Activated B cell treated with CpG ODN at 0.5 μM for 24 hours (primary cell): ENCODE measurements at regions not wholly inside any gene's neighbourhood (a gene's known extent, or its start where the extent isn't known, plus 50 kb on each side); places are given as distances from the start of the nearest gene placed in this dataset.

Source experiments
- ATAC-seq: fragments of 200-7000 bp; cut with Tn5 transposase; one replicate; pipeline ENCODE4 v1.10.0; 2021; ENCODE audit warnings: low read depth, mild to moderate bottlenecking, moderate library complexity
- CTCF ChIA-PET: fragments of 350-600 bp; sonication (Branson Sonifier 250); formaldehyde crosslinking; loops from one replicate; lab custom pipeline; 2021; ENCODE audit warnings: antibody characterized with exemption; lab: Charles Lee
- POLR2A ChIA-PET: fragments of 350-600 bp; sonication (Branson Sonifier 250); formaldehyde crosslinking; loops from one replicate; lab custom pipeline; 2021; ENCODE audit warnings: antibody characterized with exemption; lab: Charles Lee
- DNase-seq: peaks from one replicate; pipeline ENCODE4 v3.0.0; 2022
- H3K27ac Mint-ChIP-seq: one replicate; pipeline ENCODE4 v1.8.0; 2020; ENCODE audit warnings: mixed read lengths
- H3K27me3 Mint-ChIP-seq: one replicate; pipeline ENCODE4 v1.8.0; 2021; ENCODE audit warnings: mixed read lengths
- H3K36me3 Mint-ChIP-seq: one replicate; pipeline ENCODE4 v1.8.0; 2021; ENCODE audit warnings: low read depth, mixed read lengths
- H3K4me1 Mint-ChIP-seq: one replicate; pipeline ENCODE4 v1.8.0; 2021; ENCODE audit warnings: mixed read lengths
- H3K4me3 Mint-ChIP-seq: one replicate; pipeline ENCODE4 v1.8.0; 2020; ENCODE audit warnings: mild to moderate bottlenecking, mixed read lengths
- H3K9me3 Mint-ChIP-seq: one replicate; pipeline ENCODE4 v1.8.0; 2020; ENCODE audit warnings: mixed read lengths
- CTCF ChIP-seq: fragments of 200-600 bp; IDR thresholded peaks from one replicate; pipeline ENCODE4 v1.8.0; 2022; ENCODE audit warnings: antibody characterized with exemption, mild to moderate bottlenecking
- intact Hi-C: fragments of 100-400 bp; cut with micrococcal nuclease; formaldehyde crosslinking; loops from one replicate; pipeline ENCODE4 v1.15.1; 2024

- ChIA-PET POLR2A (no interaction called here), CTCF (no interaction called here)
- TF ChIP-seq CTCF = no peak
- ATAC-seq (no peak), DNase-seq (no peak)
- no peaks in the 10 kb centered on the region for H3K9me3 Mint-ChIP-seq
- H3K27me3 Mint-ChIP-seq = peaks cover 22% of the 10 kb centered on the region
- H3K4me3 Mint-ChIP-seq = no peak overlapping the region
- H3K4me1 Mint-ChIP-seq = no peaks in the 10 kb centered on the region
- intact Hi-C loops = no loop called here
- no peak overlapping the region for H3K27ac Mint-ChIP-seq
- H3K36me3 Mint-ChIP-seq = no peaks in the 10 kb centered on the region
Measured at GRCh38 chr15:94535298-94536048, 304.1 kb downstream of the MCTP2 start.

- CTCF ChIA-PET = no interaction called here
- TF ChIP-seq CTCF = no peak
- no peaks in the 10 kb centered on the region for H3K36me3 Mint-ChIP-seq
- H3K27ac Mint-ChIP-seq = no peak overlapping the region
- no peak for ATAC-seq
- H3K9me3 Mint-ChIP-seq = no peaks in the 10 kb centered on the region
- peaks cover 23% of the 10 kb centered on the region for H3K27me3 Mint-ChIP-seq
- intact Hi-C loops = no loop called here
- no peak overlapping the region for H3K4me3 Mint-ChIP-seq
- POLR2A ChIA-PET = no interaction called here
- no peak for DNase-seq
- H3K4me1 Mint-ChIP-seq = no peaks in the 10 kb centered on the region
Measured at GRCh38 chr15:94536549-94536948, 305.2 kb downstream of the MCTP2 start.

DNA sequence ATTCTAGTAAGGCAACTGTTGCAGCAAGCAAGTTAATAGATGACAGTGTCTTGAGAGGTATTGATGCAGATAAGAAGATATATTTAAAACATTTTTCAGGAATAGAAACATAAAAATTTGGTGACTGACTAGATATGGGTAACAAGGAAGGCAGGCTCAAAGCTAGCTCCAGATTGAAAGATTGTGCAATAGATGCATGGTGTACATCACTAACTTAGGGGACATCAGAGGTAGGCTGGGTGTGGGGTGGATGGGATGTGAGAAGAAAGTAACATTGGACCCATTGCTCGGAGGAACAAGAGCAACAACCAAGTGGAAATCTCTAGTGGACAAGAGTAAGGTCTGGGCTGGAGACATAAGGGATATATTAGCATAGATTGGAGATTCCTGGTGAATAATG, 306.9 kb downstream of the MCTP2 start:
- Mint-ChIP-seq H3K4me1 (no peaks in the 10 kb centered on the region), H3K9me3 (no peaks in the 10 kb centered on the region), H3K36me3 (no peaks in the 10 kb centered on the region), H3K4me3 (no peak overlapping the region), H3K27ac (no peak overlapping the region), H3K27me3 (peaks cover 23% of the 10 kb centered on the region)
- DNase-seq (no peak), ATAC-seq (no peak)
- CTCF ChIA-PET = no interaction called here
- no peak for TF ChIP-seq CTCF
- intact Hi-C loops = no loop called here
- POLR2A ChIA-PET = no interaction called here

- H3K4me3 Mint-ChIP-seq = no peak overlapping the region
- intact Hi-C loops = no loop called here
- CTCF ChIA-PET = no interaction called here
Measured at GRCh38 chr15:94542391-94542790, 311.0 kb downstream of the MCTP2 start.

DNA sequence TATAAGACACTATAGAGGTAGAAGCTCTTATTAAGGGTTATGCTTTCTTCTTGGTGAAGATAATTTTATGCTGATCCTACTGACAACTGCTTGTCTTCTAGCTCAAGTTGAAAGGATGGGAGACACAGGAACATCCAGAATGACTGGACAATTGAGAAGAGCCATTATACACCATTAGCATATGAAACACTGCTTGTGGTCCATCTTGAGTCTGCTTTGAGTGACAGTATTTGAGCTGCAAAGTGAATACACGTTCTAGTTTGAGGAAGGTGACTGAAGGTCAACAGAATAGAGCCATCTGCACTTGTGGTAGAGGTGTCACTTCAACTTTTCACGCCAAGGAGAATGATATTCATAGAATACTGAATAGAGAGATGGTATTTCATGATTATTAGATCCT, 315.4 kb downstream of the MCTP2 start:
- intact Hi-C loops = no loop called here
- CTCF ChIA-PET = no interaction called here

More at GRCh38 chr15:94542391-94542790, 311.0 kb downstream of the MCTP2 start:
- no peak for TF ChIP-seq CTCF
- POLR2A ChIA-PET = no interaction called here
- no peak for ATAC-seq
- H3K27ac Mint-ChIP-seq = no peak overlapping the region
- H3K27me3 Mint-ChIP-seq = peaks cover 11% of the 10 kb centered on the region
- no peak for DNase-seq
- H3K9me3 Mint-ChIP-seq = no peaks in the 10 kb centered on the region
- no peaks in the 10 kb centered on the region for H3K36me3 Mint-ChIP-seq
- H3K4me1 Mint-ChIP-seq = no peaks in the 10 kb centered on the region

More for the DNA sequence above, 315.4 kb downstream of the MCTP2 start:
- TF ChIP-seq CTCF = no peak
- H3K4me1 Mint-ChIP-seq = no peaks in the 10 kb centered on the region
- no peaks in the 10 kb centered on the region for H3K36me3 Mint-ChIP-seq
- POLR2A ChIA-PET = no interaction called here
- H3K4me3 Mint-ChIP-seq = no peak overlapping the region
- no peaks in the 10 kb centered on the region for H3K27me3 Mint-ChIP-seq
- no peaks in the 10 kb centered on the region for H3K9me3 Mint-ChIP-seq
- ATAC-seq (no peak), DNase-seq (no peak)
- H3K27ac Mint-ChIP-seq = no peak overlapping the region
